Upper lobe of left lung (tissue), 6 donors: ENCODE measurements at regions not wholly inside any gene's neighbourhood (a gene's known extent, or its start where the extent isn't known, plus 50 kb on each side); places are given as distances from the start of the nearest gene placed in this dataset.

ENCODE experiments used
- ATAC-seq, 2 donors: fragments of 200-7000 bp; cut with Tn5 transposase; one replicate each; pipeline ENCODE4 v1.9.1; 2022; ENCODE audit warnings: mild to moderate bottlenecking in 2 of 2, moderate library complexity in 2 of 2; ENCODE audit not compliant: low FRiP score in 2 of 2
- DNase-seq, 2 donors: peaks; one replicate each; pipeline ENCODE4 v3.0.0-alpha.2; 2019 to 2020
- H3K27ac ChIP-seq, 4 donors: fragments of 200-600 bp; sonication (generic); one replicate each; pipeline ENCODE4 v1.5.1; 2016 to 2019
- H3K27me3 ChIP-seq, 4 donors: fragments of 200-600 bp; sonication (generic); one replicate each; pipeline ENCODE4 v1.5.1; 2017 to 2019
- H3K36me3 ChIP-seq, 4 donors: fragments of 200-600 bp; sonication (generic); one replicate each; pipeline ENCODE4 v1.5.1; 2016 to 2019
- H3K4me1 ChIP-seq, 4 donors: fragments of 200-600 bp; sonication (generic); one replicate each; pipeline ENCODE4 v1.5.1; 2018 to 2019
- H3K4me3 ChIP-seq, 4 donors: fragments of 200-600 bp; sonication (generic); one replicate each; pipeline ENCODE4 v1.5.1; 2017 to 2019; ENCODE audit warnings: mild to moderate bottlenecking in 2 of 4, moderate library complexity in 1 of 4
- H3K9me3 ChIP-seq, 4 donors: fragments of 200-600 bp; sonication (generic); one replicate each; pipeline ENCODE4 v1.5.1; 2018 to 2019
- CTCF ChIP-seq, 6 experiments: fragments of 450-650 bp in 4 of 6; fragments of 200-600 bp in 2 of 6; sonication (generic) in 2 of 6; IDR thresholded peaks; one replicate each; pipeline ENCODE4 v1.5.1; 2016 to 2019; ENCODE audit warnings: antibody characterized with exemption in 6 of 6
- EP300 ChIP-seq, 4 donors: sonication (generic); formaldehyde crosslinking; IDR thresholded peaks; one replicate each; pipeline ENCODE4 v1.5.1; 2017; ENCODE audit warnings: antibody characterized with exemption in 4 of 4, control low read depth in 2 of 4
- POLR2A ChIP-seq, 4 donors: fragments of 450-650 bp; IDR thresholded peaks; one replicate each; pipeline ENCODE4 v1.5.1; 2016 to 2017; ENCODE audit warnings: antibody characterized with exemption in 4 of 4, mild to moderate bottlenecking in 2 of 4
- POLR2AphosphoS5 ChIP-seq, 2 donors: sonication (generic); formaldehyde crosslinking; IDR thresholded peaks; one replicate each; pipeline ENCODE4 v1.5.1; 2017; ENCODE audit warnings: antibody characterized with exemption in 2 of 2
- WGBS, 2 donors: methylation state at CpG; one replicate each; pipeline ENCODE4 v1.1.5; 2017 to 2018; 5-methylcytosine and 5-hydroxymethylcytosine counted together
- donor health status: DM: no; HTN: no; CAD: no; lungs with moderate emphysema.
- donor health status: DM: no; HTN: yes; CAD: no; lungs with severe emphysema.

GRCh38 chr5:10155897-10156667 lies 93.6 kb downstream of the ATPSCKMT start:
- Histone ChIP-seq H3K4me3 (no peak overlapping the region), H3K4me1 (no peaks in the 10 kb centered on the region), H3K27ac (no peak overlapping the region), H3K36me3 (no peaks in the 10 kb centered on the region), H3K27me3 (no peaks in the 10 kb centered on the region), H3K9me3 (no peaks in the 10 kb centered on the region)
- DNase-seq (no peak), ATAC-seq (no peak)
- TF ChIP-seq POLR2A (IDR thresholded peaks at IDR 0.05) (no peak), POLR2AphosphoS5 (IDR thresholded peaks at IDR 0.05) (no peak), CTCF (IDR thresholded peaks at IDR 0.05) (no peak), EP300 (IDR thresholded peaks at IDR 0.05) (no peak)
- WGBS, 2 donors: 69 to 78% methylated on average over 3 of the region's 3 CpGs

GRCh38 chr5:10153808-10154537 lies 95.7 kb downstream of the ATPSCKMT start:
- Histone ChIP-seq H3K27ac (no peak overlapping the region), H3K9me3 (no peaks in the 10 kb centered on the region), H3K4me3 (no peak overlapping the region), H3K36me3 (no peaks in the 10 kb centered on the region), H3K27me3 (no peaks in the 10 kb centered on the region), H3K4me1 (no peaks in the 10 kb centered on the region)
- TF ChIP-seq POLR2AphosphoS5 (IDR thresholded peaks at IDR 0.05): no peak
- no peak for TF ChIP-seq EP300 (IDR thresholded peaks at IDR 0.05)
- TF ChIP-seq POLR2A (IDR thresholded peaks at IDR 0.05): no peak
- no peak for TF ChIP-seq CTCF (IDR thresholded peaks at IDR 0.05)
- ATAC-seq (no peak), DNase-seq (no peak)
- WGBS, 2 donors: 72 to 84% methylated on average over 3 of the region's 3 CpGs

- H3K4me1 ChIP-seq: no peaks in the 10 kb centered on the region
- no peak overlapping the region for H3K4me3 ChIP-seq
- no peak for ATAC-seq
- H3K27ac ChIP-seq: no peak overlapping the region
- no peak for TF ChIP-seq POLR2AphosphoS5 (IDR thresholded peaks at IDR 0.05)
- TF ChIP-seq POLR2A (IDR thresholded peaks at IDR 0.05): no peak
- TF ChIP-seq EP300 (IDR thresholded peaks at IDR 0.05): no peak
- TF ChIP-seq CTCF (IDR thresholded peaks at IDR 0.05): no peak
- 85 to 86% methylated on average over 4 of the region's 4 CpGs for WGBS, 2 donors
- H3K27me3 ChIP-seq: no peaks in the 10 kb centered on the region
- DNase-seq: no peak
- H3K9me3 ChIP-seq: no peaks in the 10 kb centered on the region
- H3K36me3 ChIP-seq: no peaks in the 10 kb centered on the region
Measured at GRCh38 chr5:10153394-10153793, 96.3 kb downstream of the ATPSCKMT start.

- H3K9me3 ChIP-seq: no peaks in the 10 kb centered on the region
- H3K36me3 ChIP-seq: no peaks in the 10 kb centered on the region
- no peak for TF ChIP-seq POLR2A (IDR thresholded peaks at IDR 0.05)
- no peak for TF ChIP-seq CTCF (IDR thresholded peaks at IDR 0.05)
- H3K27me3 ChIP-seq: no peaks in the 10 kb centered on the region
- 78 to 79% methylated on average over 3 of the region's 3 CpGs for WGBS, 2 donors
- no peak overlapping the region for H3K4me3 ChIP-seq
- H3K27ac ChIP-seq: no peak overlapping the region
- no peaks in the 10 kb centered on the region for H3K4me1 ChIP-seq
- DNase-seq: no peak
- ATAC-seq: no peak
Measured at GRCh38 chr5:10151656-10152055, 98.0 kb downstream of the ATPSCKMT start.
